HFFc6 (cell line): ENCODE measurements at regions not wholly inside any gene's neighbourhood (a gene's known extent, or its start where the extent isn't known, plus 50 kb on each side); places are given as distances from the start of the nearest gene placed in this dataset.

Source experiments
- DNase-seq: peaks from one replicate; pipeline ENCODE4 v3.0.0-alpha.2; 2018
- H3K27ac Mint-ChIP-seq: 2 replicates; pipeline ENCODE4 v1.8.0; 2020; ENCODE audit warnings: mild to moderate bottlenecking, mixed read lengths
- H3K27me3 Mint-ChIP-seq: 2 replicates; pipeline ENCODE4 v1.8.0; 2021; ENCODE audit warnings: mild to moderate bottlenecking, moderate library complexity, mixed read lengths; ENCODE audit not compliant: insufficient read depth
- H3K36me3 Mint-ChIP-seq: 2 replicates; pipeline ENCODE4 v1.8.0; 2021; ENCODE audit warnings: low read depth, mixed read lengths
- H3K4me1 Mint-ChIP-seq: 2 replicates; pipeline ENCODE4 v1.8.0; 2020; ENCODE audit warnings: low read depth, mixed read lengths
- H3K4me3 Mint-ChIP-seq: 2 replicates; pipeline ENCODE4 v1.8.0; 2020; ENCODE audit warnings: mild to moderate bottlenecking, moderate library complexity, mixed read lengths
- H3K9me3 Mint-ChIP-seq: 2 replicates; pipeline ENCODE4 v1.8.0; 2020; ENCODE audit warnings: mild to moderate bottlenecking, mixed read lengths
- TF ChIP-seq, protein P1 (sequence below): fragments of 200-600 bp; sonication (generic); IDR thresholded peaks from 2 replicates; pipeline ENCODE4 v1.5.0; 2021; ENCODE audit warnings: antibody characterized with exemption, mild to moderate bottlenecking

DNA sequence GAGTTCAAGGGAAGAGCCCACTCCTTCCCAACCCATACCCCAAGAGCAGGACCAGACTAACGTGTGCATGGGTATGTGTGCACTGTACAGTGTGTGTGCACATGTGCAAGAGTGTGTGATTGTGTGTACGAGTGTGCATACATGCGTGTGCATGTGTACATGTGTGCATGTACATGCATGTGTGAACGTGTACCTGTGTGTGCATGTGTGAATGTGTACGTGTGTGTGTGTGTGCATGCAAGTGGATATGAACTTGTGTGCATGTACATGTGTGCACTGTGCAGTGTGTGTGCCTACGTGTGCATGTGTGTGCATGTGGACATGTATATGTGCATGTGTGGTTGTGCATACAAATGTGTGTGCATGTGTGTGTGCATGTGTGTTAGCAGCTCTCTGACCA is 223.1 kb downstream of the RBFOX3 start:
- 0 out of 2 replicates have a peak, but pooled peaks cover 4% of the 10 kb centered on the region for H3K36me3 Mint-ChIP-seq
- TF ChIP-seq, protein P1, sequence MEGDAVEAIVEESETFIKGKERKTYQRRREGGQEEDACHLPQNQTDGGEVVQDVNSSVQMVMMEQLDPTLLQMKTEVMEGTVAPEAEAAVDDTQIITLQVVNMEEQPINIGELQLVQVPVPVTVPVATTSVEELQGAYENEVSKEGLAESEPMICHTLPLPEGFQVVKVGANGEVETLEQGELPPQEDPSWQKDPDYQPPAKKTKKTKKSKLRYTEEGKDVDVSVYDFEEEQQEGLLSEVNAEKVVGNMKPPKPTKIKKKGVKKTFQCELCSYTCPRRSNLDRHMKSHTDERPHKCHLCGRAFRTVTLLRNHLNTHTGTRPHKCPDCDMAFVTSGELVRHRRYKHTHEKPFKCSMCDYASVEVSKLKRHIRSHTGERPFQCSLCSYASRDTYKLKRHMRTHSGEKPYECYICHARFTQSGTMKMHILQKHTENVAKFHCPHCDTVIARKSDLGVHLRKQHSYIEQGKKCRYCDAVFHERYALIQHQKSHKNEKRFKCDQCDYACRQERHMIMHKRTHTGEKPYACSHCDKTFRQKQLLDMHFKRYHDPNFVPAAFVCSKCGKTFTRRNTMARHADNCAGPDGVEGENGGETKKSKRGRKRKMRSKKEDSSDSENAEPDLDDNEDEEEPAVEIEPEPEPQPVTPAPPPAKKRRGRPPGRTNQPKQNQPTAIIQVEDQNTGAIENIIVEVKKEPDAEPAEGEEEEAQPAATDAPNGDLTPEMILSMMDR, result no peak
- no peak for DNase-seq
- H3K4me3 Mint-ChIP-seq, result no peak overlapping the region
- H3K27ac Mint-ChIP-seq, result no peak overlapping the region
- no peaks in the 10 kb centered on the region for H3K4me1 Mint-ChIP-seq
- H3K9me3 Mint-ChIP-seq, result peaks cover 13% of the 10 kb centered on the region
- peaks cover 28% of the 10 kb centered on the region for H3K27me3 Mint-ChIP-seq

DNA sequence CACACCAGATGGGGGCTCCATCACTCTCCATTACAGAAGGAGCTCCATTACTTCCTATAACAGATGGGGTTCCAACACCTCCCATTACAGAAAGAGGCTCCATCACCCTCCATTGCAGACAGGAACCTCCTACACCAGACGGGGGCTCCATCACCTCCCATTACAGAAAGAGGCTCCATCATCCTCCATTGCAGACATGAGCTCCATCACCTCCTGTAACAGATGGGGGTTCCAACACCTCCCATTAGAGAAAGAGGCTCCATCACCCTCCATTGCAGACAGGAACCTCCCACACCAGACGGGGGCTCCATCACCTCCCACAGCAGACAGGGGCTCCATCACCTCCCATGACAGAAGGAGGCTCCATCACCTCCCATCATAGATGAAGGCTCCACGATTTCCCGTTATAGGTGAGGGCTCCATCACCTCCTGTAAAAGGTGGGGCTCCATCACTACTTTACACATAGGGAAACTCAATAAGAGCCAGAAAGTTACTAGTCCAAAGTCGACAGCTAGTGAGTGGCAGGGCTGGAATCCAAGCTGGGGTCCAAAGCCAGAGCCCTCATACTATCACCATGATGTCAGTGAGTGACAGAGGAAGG is 224.8 kb downstream of the RBFOX3 start:
- Mint-ChIP-seq H3K27me3 (peaks cover 24% of the 10 kb centered on the region), H3K9me3 (peaks cover 13% of the 10 kb centered on the region), H3K4me3 (no peak overlapping the region), H3K36me3 (0 out of 2 replicates have a peak, but pooled peaks cover 4% of the 10 kb centered on the region), H3K27ac (no peak overlapping the region), H3K4me1 (no peaks in the 10 kb centered on the region)
- TF ChIP-seq, protein P1, result no peak
- DNase-seq, result no peak

DNA sequence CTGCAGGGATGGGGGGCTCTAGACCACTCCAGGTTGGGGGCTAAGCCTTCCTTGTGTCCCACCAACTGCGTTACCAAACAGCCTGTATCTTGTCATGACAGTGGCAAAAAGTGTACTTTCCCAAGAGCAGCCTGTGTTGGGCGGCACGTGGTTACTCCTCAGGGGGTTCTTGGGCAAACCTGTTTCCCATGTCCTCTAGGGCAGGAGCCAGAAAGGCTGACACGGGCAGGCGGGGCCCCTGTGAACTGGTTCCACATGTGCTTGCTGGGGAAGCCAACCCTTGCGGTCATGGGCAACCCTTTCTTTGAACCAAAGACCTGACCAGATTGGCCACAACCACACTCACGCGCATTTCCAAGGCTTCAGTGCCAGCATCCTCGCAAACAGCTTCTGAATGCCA is 228.5 kb downstream of the RBFOX3 start:
- DNase-seq, result no peak
- Mint-ChIP-seq H3K4me1 (no peaks in the 10 kb centered on the region), H3K9me3 (peaks cover 13% of the 10 kb centered on the region), H3K36me3 (0 out of 2 replicates have a peak, but pooled peaks cover 4% of the 10 kb centered on the region), H3K27ac (no peak overlapping the region), H3K27me3 (peaks cover 31% of the 10 kb centered on the region), H3K4me3 (no peak overlapping the region)
- TF ChIP-seq, protein P1, result no peak

DNA sequence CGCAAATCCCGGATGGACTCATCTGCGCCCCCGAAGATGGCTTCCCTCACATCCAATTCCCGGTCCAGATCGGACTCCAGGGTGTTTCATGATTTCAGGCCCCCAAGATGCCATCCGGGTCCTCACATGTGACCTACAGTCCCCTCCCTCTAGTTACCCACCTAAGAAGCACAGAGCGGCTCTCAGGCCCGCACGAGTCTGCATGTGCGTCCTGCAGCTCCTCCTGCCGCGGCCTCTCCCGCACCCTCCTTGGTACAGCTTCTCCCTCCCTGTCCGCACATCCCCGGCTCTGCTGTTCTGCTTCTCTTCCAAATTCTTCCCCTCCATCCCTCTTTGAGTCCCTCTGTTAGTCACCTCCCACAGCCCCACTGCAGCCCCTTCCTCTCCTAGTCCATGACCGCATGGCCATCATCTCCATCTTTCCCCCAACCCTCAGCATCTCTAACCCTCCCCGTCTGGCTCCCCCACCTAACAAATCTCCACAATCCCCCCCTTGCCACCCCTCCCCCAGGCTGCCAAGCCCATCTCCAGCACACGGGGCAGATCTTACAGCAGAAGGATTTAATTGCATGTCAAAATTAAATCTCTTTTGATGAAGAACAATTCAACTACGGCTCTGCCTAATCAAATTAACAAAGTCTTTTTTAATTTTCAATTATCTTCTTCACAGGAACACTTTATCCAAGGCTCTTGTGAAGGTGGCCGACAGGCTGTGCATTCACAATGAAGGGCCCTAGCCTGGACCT is 231.0 kb downstream of the RBFOX3 start:
- Mint-ChIP-seq H3K36me3 (no peaks in the 10 kb centered on the region), H3K4me3 (no peak overlapping the region), H3K9me3 (peaks cover 4% of the 10 kb centered on the region; the same call in 1 of the 2 replicates), H3K27ac (no peak overlapping the region), H3K4me1 (no peaks in the 10 kb centered on the region), H3K27me3 (peaks cover 46% of the 10 kb centered on the region)
- DNase-seq, result no peak
- TF ChIP-seq, protein P1, result no peak

GRCh38 chr17:79377230-79377786 is 233.5 kb downstream of the RBFOX3 start:
- Mint-ChIP-seq H3K27ac (no peak overlapping the region), H3K27me3 (peaks cover 48% of the 10 kb centered on the region), H3K36me3 (no peaks in the 10 kb centered on the region), H3K4me1 (no peaks in the 10 kb centered on the region), H3K4me3 (no peak overlapping the region), H3K9me3 (no peaks in the 10 kb centered on the region)
- DNase-seq, result no peak
- TF ChIP-seq, protein P1, result no peak
